ENCODE measurements at regions not wholly inside any gene's neighbourhood (a gene's known extent, or its start where the extent isn't known, plus 50 kb on each side); places are given as distances from the start of the nearest gene placed in this dataset.

DNA sequence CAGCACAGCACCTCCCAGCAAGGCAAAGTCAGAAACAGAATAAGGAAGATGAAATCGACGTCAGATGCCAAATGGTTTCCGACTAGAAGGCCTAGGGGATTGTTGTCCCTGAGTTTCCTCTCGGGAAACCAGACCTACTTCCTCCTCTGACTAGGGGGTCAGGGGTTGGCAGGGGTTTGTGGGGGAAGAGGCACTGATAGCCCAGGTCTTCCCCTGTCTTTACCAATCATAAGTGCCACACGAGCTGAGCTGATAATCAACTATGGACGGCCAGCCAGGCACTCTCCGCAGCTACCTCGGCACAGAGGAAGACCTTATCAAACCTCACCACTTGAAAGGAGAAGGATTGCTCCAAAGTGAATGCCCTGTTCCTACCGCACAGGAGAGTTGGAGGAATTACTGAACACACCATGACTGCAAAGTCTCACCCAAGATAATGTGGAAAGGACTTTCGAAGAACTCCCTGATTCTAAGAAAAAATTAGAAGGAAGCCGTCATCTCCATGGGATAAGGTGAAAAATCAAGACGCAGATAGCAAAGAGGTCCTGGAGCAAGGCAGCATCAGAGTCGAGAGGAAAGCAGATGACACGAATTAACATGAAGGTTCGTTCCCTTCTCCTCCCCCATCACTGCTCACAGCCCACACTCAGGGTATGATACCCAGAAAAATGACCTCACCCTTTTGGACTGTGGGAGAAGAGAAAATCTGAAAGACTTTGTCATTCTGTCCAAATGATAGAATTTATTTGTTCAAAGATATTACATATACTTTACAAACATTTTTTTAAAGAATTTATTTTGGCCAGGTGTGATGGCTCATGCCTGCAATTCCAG lies 77.7 kb upstream of the MED13L start:
- Histone ChIP-seq H3K4me2 (ENCODE audit: insufficient read depth, low read length) (no peak overlapping the region), H3K9me1 (replicated peaks; ENCODE audit: control insufficient read depth, extremely low read depth, insufficient read depth, low read length) (no peaks in the 10 kb centered on the region), H3K4me1 (ENCODE audit: control insufficient read depth, extremely low read depth, insufficient read depth, low read length) (peaks cover 18% of the 10 kb centered on the region), H3K79me2 (ENCODE audit: control insufficient read depth, insufficient read depth, low read length) (no peaks in the 10 kb centered on the region), H3K27ac (ENCODE audit: insufficient read depth, low read depth, low read length) (no peak overlapping the region), H3K36me3 (ENCODE audit: control insufficient read depth in 2 of 2, extremely low read depth in 1 of 2, insufficient read depth in 2 of 2, low read length in 2 of 2) (no peaks in the 10 kb centered on the region), H2AFZ (ENCODE audit: low read depth, low read length) (peak overlapping the region; percentile 12), H3K9me3 (replicated peaks; ENCODE audit: control insufficient read depth, insufficient read depth, low read length) (no peaks in the 10 kb centered on the region), H3K27me3 (ENCODE audit: control insufficient read depth in 2 of 2, insufficient read depth in 2 of 2, low read length in 2 of 2) (no peaks in the 10 kb centered on the region), H3K4me3 (replicated peaks in 1 of 3; ENCODE audit: insufficient read depth in 1 of 3, low read depth in 1 of 3, low read length in 3 of 3) (no peak overlapping the region), H4K20me1 (replicated peaks; ENCODE audit: control insufficient read depth, extremely low read depth, insufficient read depth, low read length) (no peaks in the 10 kb centered on the region), H3K9ac (replicated peaks; ENCODE audit: extremely low read depth, insufficient read depth, low read length) (no peak overlapping the region)
- intact Hi-C loops (cut with micrococcal nuclease), result no loop called here
- TF ChIP-seq JUN (IDR thresholded peaks at IDR 0.05; ENCODE audit: borderline replicate concordance, insufficient read depth, insufficient read length, low read depth) (no peak), POLR2AphosphoS5 (IDR thresholded peaks at IDR 0.05; ENCODE audit: insufficient read depth, low read depth, low read length) (no peak), GATA2 (IDR thresholded peaks at IDR 0.05; ENCODE audit: insufficient read depth, insufficient read length, low read depth, low read length) (no peak), MYC (IDR thresholded peaks at IDR 0.05; ENCODE audit: low read depth, low read length) (no peak), POLR2A (IDR thresholded peaks at IDR 0.05; ENCODE audit: low read depth, low read length) (no peak), FOS (IDR thresholded peaks at IDR 0.05; ENCODE audit: borderline replicate concordance, insufficient read depth, low read length) (no peak)
- TF ChIP-seq, protein P1, sequence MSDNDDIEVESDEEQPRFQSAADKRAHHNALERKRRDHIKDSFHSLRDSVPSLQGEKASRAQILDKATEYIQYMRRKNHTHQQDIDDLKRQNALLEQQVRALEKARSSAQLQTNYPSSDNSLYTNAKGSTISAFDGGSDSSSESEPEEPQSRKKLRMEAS (IDR thresholded peaks at IDR 0.05; ENCODE audit: insufficient read depth, insufficient read length), result no peak
- FAIRE-seq (no peak), DNase-seq (ENCODE audit: low read depth, low spot score) (no peak)
- BruUV-seq (replicated peaks), result no TSS peak
- POLR2A ChIA-PET, result no interaction called here
- dilution Hi-C loops (cut with MboI; ENCODE audit: extremely low pct_ligation_motif_present, low sequenced_read_pairs), result no loop called here
- CTCF ChIA-PET, result no interaction called here

DNA sequence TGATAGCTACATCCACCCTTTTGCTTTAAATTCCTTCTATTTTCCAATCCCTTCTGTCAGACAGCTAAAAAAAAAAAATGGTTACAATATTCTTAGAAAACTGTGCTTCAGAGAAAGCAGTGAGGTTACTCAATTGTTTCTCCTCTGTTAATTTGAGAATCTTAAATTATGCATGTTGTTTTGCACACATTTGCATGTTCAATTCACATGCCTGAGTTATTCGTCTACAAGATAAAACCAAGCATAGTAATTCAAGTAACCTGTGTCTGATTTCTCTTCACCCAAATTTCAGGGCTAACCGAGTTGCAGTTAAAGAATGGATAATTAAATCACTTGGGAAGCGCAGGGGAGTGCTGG lies 81.0 kb upstream of the MED13L start:
- peak overlapping the region; percentile 68 for H3K27ac ChIP-seq (ENCODE audit: insufficient read depth, low read depth, low read length)
- H3K79me2 ChIP-seq (ENCODE audit: control insufficient read depth, insufficient read depth, low read length), result no peaks in the 10 kb centered on the region
- intact Hi-C loops (cut with micrococcal nuclease), result no loop called here
- H3K4me3 ChIP-seq (replicated peaks in 1 of 3; ENCODE audit: insufficient read depth in 1 of 3, low read depth in 1 of 3, low read length in 3 of 3), result no peak overlapping the region
- peak overlapping the region; percentile 35 for H3K9ac ChIP-seq (replicated peaks; ENCODE audit: extremely low read depth, insufficient read depth, low read length)
- FAIRE-seq, result no peak
- ChIA-PET POLR2A (no interaction called here), CTCF (interaction anchor here (0.9 to 2.4 kb wide), 3 partner anchors 12 to 81 kb away, joined by 3 to 15 read pairs (median 3); partner anchors contain the start of gene MED13L)
- H3K9me3 ChIP-seq (replicated peaks; ENCODE audit: control insufficient read depth, insufficient read depth, low read length), result no peaks in the 10 kb centered on the region
- no TSS peak for BruUV-seq (replicated peaks)
- no peaks in the 10 kb centered on the region for H3K27me3 ChIP-seq (ENCODE audit: control insufficient read depth in 2 of 2, insufficient read depth in 2 of 2, low read length in 2 of 2)
- TF ChIP-seq, protein P1 (IDR thresholded peaks at IDR 0.05; ENCODE audit: insufficient read depth, insufficient read length), result no peak
- TF ChIP-seq POLR2A (IDR thresholded peaks at IDR 0.05; ENCODE audit: low read depth, low read length) (no peak), JUN (IDR thresholded peaks at IDR 0.05; ENCODE audit: borderline replicate concordance, insufficient read depth, insufficient read length, low read depth) (no peak), MYC (IDR thresholded peaks at IDR 0.05; ENCODE audit: low read depth, low read length) (no peak), EZH2 (IDR thresholded peaks at IDR 0.05; ENCODE audit: borderline replicate concordance, low read depth, low read length, severe bottlenecking) (no peak), CTCF (IDR thresholded peaks at IDR 0.05; ENCODE audit: extremely low read depth in 1 of 2, insufficient read depth in 1 of 2, low read depth in 1 of 2, low read length in 2 of 2) (no peak), GATA2 (IDR thresholded peaks at IDR 0.05; ENCODE audit: insufficient read depth, insufficient read length, low read depth, low read length) (no peak), POLR2AphosphoS5 (IDR thresholded peaks at IDR 0.05; ENCODE audit: insufficient read depth, low read depth, low read length) (no peak), FOS (IDR thresholded peaks at IDR 0.05; ENCODE audit: borderline replicate concordance, insufficient read depth, low read length) (no peak)
- peak overlapping the region; percentile 97 for H2AFZ ChIP-seq (ENCODE audit: low read depth, low read length)
- no peak for DNase-seq (ENCODE audit: low read depth, low spot score)
- H4K20me1 ChIP-seq (replicated peaks; ENCODE audit: control insufficient read depth, extremely low read depth, insufficient read depth, low read length), result no peaks in the 10 kb centered on the region
- peak overlapping the region; percentile 52 for H3K4me2 ChIP-seq (ENCODE audit: insufficient read depth, low read length)
- dilution Hi-C loops (cut with MboI; ENCODE audit: extremely low pct_ligation_motif_present, low sequenced_read_pairs), result no loop called here
- H3K9me1 ChIP-seq (replicated peaks; ENCODE audit: control insufficient read depth, extremely low read depth, insufficient read depth, low read length), result no peaks in the 10 kb centered on the region
- no peaks in the 10 kb centered on the region for H3K36me3 ChIP-seq (ENCODE audit: control insufficient read depth in 2 of 2, extremely low read depth in 1 of 2, insufficient read depth in 2 of 2, low read length in 2 of 2)
- H3K4me1 ChIP-seq (ENCODE audit: control insufficient read depth, extremely low read depth, insufficient read depth, low read length), result peaks cover 18% of the 10 kb centered on the region
